ENCODE measurements at regions not wholly inside any gene's neighbourhood (a gene's known extent, or its start where the extent isn't known, plus 50 kb on each side); places are given as distances from the start of the nearest gene placed in this dataset.

DNA sequence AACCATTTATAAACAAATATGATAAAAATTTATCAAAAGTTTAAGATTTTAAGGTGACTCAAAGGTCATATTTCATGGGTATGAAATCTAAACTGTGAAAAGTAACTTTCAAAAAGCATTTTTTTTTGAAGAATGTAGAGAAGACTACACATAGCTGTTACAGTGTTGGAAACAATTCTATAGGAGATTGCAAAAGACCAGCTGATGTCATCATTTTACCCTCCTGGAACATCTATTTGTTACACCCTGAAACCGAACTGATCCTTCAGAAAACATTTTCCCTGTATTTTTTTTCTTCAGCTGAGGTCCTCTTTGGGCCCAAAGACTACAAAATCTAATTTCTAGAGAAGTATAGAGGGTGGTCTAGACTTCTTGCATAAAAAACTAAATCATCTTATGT, 297.5 kb upstream of the FERMT1 start:
- TF ChIP-seq, protein P1, sequence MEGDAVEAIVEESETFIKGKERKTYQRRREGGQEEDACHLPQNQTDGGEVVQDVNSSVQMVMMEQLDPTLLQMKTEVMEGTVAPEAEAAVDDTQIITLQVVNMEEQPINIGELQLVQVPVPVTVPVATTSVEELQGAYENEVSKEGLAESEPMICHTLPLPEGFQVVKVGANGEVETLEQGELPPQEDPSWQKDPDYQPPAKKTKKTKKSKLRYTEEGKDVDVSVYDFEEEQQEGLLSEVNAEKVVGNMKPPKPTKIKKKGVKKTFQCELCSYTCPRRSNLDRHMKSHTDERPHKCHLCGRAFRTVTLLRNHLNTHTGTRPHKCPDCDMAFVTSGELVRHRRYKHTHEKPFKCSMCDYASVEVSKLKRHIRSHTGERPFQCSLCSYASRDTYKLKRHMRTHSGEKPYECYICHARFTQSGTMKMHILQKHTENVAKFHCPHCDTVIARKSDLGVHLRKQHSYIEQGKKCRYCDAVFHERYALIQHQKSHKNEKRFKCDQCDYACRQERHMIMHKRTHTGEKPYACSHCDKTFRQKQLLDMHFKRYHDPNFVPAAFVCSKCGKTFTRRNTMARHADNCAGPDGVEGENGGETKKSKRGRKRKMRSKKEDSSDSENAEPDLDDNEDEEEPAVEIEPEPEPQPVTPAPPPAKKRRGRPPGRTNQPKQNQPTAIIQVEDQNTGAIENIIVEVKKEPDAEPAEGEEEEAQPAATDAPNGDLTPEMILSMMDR (IDR thresholded peaks at IDR 0.05) = no peak
- TF ChIP-seq POLR2A (IDR thresholded peaks at IDR 0.05) = no peak

Data from ovary (tissue), 3 donors.